COR-L47 (cell line): ENCODE measurements at regions not wholly inside any gene's neighbourhood (a gene's known extent, or its start where the extent isn't known, plus 50 kb on each side); places are given as distances from the start of the nearest gene placed in this dataset.

Experiments
- DNase-seq: peaks from one replicate; lab custom pipeline; 2025; lab: John Stamatoyannopoulos, UW

DNA sequence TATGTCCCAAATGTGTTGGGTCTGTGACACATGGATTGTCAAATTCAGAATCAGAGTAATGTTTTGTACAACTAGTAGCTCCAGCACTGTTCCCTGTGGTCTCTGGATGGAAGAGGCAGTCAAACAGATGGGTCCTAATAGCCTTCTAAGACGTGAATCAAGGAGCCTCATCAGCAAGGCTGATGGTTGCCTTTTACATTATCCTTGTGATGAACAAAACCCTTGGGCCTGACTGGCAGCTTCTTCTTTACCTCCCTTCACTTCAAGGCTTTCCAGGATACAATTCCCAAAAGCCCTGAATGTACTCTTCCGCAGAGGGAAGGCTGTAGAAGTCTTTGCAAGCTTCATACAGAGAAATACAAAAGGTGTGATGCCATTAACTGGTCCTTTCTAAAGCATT is 633.3 kb downstream of the USP25 start:
- DNase-seq, result no peak

DNA sequence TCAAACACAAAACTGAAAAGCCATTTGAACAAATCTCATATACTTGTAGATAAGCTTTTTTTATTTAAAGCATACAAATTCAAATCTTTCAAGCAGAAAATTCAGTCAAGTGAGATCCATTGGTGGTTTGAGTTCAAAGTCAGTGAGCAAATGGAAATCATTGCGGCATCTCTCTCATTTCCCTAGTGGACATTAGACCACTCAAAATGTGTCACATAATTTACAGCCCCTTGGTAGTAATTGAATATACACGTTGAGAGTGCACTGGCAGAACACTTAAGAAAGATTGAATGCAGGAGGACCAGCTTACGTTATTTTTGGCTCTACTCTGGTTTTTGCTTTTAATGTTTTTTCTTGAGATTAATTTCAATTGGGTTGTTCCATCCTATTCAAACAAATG is 633.7 kb downstream of the USP25 start:
- no peak for DNase-seq

DNA sequence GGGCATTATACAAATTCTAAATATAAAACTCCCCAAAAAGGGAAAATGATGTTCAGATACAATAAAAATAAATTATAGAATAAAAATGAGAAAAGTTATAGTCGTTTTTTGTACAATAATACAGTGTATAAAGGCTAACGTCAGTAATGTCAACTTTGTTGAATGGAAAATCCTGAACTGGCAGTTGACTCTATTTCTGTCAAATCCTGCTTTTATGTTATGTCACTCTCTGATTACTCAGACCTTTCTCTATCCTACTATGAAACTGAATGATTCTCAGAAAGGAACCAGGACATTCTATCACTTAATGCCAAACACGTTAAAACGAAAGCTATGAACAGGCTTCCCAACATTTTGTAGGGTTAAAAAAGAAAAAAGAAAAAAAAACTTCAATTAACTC is 636.4 kb downstream of the USP25 start:
- DNase-seq, result no peak

DNA sequence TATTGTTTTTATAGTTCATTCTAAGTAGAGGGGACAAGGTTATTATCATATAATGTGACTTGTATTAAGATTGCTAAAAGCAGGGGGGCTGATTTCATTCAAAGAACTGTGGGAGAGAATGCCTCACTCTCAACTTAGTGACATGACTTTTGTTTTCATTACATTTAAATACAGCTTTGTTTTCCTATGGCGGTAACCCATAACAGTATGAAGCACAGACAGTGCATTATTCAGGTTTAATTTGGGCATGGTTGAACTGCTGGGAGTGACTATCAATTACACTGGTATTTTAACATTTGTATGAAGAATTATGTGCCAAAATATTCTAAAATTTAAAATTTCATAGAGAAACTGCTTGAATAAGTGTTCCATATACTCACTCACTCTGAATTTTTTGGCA is 637.3 kb downstream of the USP25 start:
- no peak for DNase-seq

DNA sequence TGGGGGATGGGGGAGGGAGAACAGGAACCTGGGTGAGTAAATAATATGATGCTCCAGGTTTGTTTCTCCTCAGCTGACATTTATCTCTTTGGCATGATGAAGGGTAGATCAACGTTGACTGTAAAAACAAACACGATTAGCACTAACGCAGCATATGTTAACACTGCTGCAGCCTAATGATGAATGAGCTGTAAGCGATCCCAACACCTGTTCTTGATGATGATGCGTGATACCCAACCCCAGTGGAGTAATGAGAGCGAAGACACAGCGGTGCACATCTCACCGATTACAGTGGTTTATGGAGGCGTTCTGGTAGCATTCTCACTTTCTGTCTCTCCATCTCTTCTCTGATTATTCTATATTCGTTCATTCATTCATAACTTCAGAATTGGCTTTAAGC is 640.4 kb downstream of the USP25 start:
- peak; percentile 24 for DNase-seq

DNA sequence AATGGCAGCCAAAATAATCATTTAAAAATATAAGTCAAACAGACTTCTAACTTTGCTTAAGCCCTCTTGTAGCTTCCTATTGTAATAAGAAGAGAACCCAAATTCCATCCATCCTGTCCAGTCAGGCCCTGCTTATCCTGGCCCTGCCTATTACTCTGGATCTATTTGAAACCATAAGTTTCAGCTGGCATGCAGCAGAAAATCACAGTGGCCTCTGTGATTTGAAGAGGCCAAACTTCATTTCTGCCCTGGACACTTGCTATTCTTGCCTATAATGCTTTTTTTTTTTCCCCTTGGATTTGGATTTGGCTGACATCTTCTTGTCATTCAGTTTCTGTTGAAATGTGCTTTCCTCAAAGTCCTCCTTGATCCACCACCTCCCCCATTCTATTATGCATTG is 642.8 kb downstream of the USP25 start:
- DNase-seq, result no peak

DNA sequence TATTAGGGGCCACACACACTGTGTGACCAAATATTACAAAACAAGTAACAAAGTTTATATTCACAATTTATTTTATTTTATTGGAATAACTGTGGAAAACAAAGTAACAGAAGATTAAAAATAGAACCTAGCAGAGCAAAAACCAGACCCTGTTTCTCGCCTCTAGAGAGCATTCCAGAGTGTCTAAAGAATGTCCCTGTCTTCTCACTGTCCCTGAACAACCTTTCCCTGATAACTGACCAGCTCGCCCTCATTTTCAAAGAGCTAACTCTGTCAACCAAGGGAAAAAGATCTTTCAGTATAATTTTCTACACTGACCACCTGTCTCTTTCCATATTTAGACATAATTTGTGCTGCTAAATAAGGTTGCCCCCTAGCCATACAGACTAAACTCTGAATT is 646.9 kb downstream of the USP25 start:
- no peak for DNase-seq

DNA sequence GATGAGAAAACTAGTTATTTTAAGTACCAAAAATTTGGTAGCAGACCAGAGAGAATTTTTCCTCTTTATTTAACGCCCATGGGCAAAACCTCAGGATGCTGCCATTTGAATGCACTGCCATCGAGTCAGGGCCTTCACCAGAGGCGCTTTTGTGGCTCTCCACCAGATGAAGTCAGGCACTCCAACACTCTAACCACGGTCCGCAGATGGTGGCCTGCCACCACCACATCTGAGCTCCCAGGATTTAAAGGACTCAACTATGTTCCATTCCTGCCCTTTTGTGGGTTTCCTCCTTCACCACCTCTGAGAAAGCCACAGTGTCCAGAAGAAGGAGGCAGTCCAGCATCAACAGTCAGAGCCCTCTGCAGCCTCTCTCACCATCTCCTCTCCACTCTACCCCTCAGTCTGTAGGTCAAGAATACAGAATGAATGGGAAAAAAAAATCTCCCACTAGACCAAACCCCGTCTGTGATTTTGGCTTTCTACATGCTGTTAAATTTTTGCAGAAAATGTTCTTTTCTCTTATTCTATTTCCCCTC is 647.4 kb downstream of the USP25 start:
- no peak for DNase-seq

DNA sequence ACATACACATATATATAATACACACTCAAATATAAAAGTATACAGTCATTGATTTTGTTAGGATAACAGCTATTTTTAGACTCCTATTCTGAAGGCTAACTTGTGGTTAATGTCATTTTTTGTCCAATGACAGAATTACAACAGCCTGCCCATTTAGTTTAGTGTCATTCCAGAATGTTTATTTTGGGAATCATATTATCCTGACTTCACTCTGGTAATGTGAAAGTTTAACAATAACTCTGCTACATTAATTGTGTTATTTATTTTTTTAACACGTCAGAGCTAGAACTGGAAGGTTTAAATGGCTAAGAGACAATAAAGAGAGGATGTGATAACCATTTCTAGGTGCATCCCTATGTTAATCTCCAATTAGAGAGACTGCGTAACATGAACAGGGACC is 648.1 kb downstream of the USP25 start:
- no peak for DNase-seq

DNA sequence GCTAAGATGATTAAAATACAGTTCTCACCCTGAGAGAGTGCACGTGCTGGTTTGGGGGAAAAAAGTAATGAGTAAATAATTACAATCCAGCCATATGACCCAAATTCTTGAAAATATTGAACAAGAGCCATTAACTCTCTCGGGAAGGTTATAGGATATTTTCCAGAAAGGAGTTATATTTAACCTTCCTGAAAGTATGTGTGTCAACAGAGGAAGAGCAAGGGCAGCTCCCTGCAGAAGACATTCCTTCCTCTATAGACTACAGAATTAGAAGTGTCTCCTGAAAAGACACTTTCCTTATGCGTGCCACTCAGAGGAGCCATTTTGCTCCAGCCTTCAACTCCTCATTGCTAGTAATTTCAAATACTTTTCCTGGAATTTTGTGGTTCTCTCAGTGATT is 648.7 kb downstream of the USP25 start:
- DNase-seq, result no peak

DNA sequence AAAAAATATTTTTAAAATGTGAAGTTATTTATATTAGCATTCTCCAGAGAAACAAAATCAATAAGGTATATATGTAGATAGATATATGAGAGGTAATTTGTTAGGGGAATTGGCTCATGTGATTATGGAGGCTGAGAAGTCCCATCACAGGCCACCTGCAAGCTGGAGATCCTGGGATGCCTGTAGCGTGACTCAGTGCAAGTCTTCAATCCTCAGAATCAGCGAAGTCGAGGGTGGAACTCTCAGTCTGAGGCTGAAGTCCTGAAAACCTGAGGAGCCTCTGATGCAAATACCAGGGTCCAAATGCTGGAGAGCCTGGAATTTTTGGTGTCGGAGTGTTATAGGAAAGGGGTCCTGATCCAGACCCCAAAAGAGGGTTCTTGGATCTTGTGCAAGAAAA is 658.5 kb downstream of the USP25 start:
- no peak for DNase-seq

DNA sequence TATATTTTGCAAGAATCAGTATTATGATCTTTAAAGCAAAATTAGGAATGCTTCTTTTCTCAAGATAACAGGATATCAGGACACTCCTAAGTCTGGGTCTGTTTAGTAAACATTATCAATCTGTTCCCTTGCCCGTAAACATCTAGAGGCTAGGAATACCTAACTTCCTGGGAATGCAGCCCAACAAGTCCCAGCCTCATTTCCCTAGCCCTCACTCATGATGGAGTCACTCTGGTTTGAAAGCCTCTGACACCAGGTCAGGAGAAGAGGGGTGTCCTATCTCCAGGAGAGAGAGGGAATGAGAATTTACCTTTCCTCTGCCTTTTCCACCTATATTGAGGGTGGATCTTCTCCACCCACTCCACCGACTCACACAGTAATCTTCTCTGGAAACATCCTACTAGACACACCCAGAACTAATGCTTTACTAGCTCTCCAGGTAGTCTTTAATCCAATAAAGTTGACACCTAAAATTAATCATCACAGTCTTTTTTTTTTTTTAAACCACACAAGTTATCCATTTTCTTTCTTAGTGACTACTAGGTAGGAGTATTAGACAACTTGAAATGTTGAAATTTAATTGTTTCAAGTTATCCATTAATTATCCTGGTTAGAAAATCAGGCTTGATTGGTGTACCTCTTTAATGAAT is 659.3 kb downstream of the USP25 start:
- no peak for DNase-seq

DNA sequence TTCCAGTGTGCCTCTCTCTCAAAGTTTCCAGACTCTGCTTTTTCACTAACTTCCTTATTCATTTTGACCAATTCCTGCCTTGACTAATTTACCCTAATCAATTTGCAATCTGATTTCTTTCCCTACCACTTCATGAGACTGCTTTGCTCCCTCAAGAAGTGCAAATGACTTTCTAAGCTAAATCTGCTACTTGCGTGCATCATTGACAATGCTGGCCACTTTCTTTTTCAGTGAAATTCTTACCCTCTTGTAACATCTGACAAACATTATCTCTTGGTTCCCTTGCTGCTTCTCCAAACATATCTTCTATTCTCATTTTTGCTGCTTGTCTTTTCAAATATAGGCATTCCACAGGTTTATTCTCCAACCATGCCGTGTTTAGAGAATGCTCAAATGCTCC is 659.9 kb downstream of the USP25 start:
- DNase-seq, result no peak

DNA sequence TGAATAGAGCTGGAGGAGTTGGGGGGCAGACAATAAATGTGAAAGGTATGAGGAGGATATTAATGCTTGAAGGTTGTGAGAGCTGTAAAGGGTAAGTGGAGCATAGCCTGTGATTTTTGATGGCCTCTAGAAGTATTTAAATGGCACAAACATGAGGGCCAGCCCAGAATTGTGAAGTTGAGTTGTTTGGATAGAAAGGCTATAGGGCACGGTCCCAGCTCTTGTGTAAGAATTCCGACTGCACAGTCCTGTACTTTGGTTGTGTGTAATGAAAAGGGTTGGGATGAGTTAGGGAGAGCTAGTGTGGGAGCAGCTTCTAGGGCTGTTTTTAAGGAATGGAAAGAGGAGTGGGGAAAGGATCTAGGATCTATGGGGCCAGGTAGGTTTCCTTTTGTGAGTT is 665.5 kb downstream of the USP25 start:
- no peak for DNase-seq

DNA sequence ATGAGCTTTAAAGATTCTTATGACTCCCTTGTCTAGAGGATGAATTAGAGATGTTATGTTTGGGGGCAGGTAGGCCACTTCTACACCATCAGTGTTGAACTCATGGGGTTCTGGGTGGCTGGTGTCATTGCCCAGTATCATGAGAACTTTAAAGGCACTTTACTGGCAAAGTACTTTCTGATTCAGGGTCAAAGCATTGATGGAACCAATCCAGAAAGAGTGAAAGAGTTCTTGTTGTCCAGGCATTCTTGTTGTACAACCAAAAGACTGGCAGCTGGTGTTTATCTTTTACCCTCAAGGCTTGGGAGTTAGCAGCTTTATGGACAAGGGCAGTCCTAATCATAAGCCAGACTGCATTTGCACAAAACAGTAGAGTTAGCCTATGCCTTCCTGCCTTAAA is 673.0 kb downstream of the USP25 start:
- DNase-seq, result no peak

DNA sequence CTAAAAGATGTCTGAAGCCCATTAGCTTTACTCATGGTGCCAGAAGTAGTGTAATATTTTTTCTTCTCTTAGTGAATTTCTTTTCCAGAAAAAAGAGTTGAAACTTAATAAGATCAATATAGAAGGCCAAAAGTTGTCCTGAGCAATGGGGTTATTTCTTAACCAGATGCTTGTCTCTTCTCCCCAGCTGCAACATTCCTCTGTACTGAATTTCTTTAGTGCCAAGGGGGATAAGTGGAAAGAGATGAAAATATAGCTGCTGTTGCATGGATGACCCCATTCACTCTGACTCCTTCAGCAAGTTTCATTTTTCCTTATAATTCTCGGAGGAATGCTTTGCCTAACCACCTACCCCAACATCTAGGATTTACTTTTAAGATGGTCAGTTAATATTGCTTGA is 675.0 kb downstream of the USP25 start:
- no peak for DNase-seq

DNA sequence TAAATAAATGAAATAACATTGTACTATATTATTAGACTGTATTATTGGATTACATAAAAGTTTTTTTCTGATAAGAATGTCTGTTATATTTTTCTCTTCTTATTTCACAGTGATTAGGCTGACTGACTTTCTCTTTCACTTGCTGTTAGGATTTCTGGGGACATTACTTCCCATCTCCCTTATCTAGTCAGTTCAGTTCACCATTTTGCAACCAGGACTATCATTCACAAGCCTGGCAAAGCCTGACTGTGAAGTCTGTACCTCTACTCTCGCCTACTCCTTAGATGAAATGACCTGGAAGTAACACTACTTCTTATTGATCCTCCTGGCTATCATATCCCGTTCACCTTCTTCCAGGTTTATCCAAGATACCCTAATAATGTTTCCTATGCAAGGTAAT is 676.6 kb downstream of the USP25 start:
- no peak for DNase-seq

DNA sequence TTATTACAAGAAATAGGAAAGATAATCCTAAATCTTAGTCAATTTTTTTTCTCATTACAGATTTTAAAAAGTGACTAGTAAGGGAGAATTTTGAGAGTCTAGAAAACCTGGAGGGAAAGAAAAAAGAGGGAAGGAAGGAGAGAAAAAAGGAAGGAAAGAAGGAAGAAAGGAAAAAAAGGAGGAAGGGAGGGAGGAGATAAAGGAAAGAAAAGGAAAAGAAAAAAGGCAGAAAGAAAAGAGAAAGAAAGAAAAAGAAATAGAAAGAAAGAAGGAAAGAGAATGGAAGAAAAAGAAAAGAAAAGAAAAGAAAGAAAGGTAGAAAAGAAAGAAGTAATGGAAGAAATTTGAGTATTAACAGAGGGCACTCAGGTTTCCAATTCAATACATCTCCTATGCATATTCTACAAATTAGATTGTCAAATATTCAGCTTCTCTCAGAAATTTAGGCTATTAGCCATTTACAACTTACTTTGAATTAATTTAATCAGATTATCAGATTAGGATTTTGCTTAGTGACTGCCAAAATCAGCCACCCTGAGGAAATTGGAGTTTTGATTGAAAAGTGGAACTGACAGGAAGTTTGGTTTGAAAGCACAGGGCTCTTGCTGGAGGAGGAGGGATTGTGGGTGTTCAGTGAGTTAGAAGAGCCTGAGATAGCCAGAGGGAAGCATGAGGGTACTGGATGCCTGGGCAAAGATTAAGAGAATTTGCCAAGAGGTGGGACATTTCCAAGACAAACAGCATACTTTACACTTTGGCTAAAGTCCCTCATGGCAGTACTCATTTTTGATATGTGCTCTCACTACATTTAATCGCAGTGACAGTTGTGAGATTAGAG is 677.8 kb downstream of the USP25 start:
- no peak for DNase-seq

DNA sequence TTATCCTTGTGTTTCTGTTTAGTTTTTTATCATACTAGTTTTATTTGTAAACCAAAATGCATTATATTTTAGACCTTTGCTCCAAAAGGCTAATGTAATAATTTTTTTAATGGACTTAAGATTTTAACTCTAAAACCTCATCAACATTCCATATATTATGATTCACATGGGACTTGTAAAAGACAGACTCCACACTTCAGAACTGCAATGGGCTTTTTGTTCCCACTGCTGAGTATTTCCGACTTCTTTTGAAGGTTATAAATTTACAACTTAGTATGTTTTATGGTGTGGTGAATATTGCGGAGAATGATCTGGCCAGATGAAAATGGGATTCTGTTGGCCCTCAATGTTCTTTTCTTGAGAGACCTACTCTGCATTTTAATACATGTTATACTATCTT is 678.5 kb downstream of the USP25 start:
- DNase-seq, result no peak

DNA sequence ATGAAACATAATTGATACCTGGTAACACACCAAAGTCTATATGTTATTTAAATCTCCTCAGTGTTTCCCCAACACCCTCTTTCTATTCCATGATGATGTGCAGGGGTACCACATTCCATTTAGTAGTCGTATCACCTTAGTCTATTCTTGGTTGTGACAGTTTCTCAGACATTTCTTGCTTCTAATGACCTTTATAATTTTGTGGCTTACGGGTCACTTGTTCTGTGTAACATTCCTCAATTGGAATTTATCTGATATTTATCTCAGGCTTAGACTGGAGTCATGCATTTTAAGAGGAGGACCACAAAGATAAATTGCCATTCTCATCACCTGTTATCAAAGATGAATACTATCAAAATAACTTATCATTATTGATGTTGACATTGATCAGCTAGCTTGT is 679.6 kb downstream of the USP25 start:
- DNase-seq, result no peak

DNA sequence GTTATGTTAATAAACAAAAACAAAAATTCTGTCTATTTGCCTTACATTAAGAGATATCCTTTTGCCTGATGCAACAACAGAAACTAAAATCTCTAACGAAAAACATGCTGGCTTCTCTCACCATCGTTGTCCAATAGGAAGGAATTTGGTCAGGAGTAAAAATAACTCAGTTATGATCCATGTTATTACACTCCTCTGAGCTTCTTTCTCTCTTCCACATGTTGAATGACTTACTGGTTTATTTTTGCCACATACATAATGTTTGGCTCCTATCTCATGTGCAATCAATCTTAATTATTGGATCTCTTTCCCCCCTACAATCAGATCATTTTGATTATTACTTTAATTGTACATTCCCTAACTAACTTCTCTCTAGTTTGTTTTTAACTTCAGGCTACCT is 688.4 kb downstream of the USP25 start:
- no peak for DNase-seq

DNA sequence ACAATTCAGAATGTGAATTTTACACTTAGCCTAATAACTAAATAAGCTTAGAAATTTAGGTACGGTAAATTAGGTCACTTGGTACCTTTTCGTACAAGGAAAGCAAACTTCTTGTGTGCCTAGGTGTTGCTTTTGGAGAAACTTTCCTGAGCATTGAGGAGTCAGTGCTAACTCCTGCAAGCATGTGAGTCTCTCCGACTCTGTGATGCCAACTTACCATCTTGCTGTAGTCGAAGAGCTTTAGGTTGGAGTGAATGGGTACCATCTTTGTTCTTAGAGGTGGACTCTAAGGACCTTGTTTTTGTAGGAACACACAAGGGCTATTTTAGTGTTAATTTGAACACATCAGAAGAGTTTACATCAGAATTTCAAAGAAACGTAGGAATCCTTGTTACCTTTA is 688.9 kb downstream of the USP25 start:
- DNase-seq, result no peak

DNA sequence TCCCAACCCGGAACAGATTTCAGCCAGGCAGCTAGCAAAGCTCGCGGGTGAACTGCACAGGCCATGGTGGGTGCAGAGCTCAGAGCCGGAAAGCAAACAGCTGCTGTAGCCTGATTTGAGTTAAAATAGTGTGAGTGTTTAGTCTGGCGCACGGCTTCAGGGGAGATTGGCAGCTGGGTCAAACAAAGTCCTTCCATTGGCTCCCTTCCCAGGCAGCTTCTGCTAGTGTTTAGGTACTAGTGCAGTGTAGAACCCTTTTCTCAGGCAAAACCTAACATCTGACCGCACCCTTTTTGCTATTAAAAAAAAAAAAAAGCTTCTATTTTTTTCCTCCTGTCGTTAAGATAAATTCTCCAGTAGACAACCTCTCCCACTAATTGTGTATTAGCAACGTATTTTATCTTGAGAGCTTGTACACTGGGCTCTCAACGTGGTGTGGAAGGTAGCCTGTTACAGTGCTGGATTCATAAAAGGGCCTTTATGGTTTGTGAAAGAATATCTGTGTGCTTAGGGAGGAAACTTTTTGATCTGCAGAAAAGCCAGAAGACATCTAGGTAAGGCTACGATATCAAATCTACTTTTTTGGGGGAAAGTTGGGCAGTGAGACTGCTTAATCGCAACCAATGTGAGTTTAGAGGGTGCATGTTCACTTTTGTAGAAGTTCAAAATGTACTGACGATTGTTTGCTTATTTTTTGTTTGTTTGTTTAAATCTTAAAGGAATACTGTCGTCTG is 689.6 kb downstream of the USP25 start:
- DNase-seq, result peak; percentile 95
